ENCODE measurements at regions not wholly inside any gene's neighbourhood (a gene's known extent, or its start where the extent isn't known, plus 50 kb on each side); places are given as distances from the start of the nearest gene placed in this dataset.

GRCh38 chr6:2464641-2465040 is 219.2 kb upstream of the GMDS start:
- no peak for TF ChIP-seq POLR2AphosphoS5 (IDR thresholded peaks at IDR 0.05)
- no peak for TF ChIP-seq CTCF (IDR thresholded peaks at IDR 0.05 in 8 of 11, conservative IDR thresholded peaks at IDR 0.05 in 3 of 11)
- no peak for TF ChIP-seq POLR2A (IDR thresholded peaks at IDR 0.05)
- H3K27me3 ChIP-seq (replicated peaks in 1 of 7) = peaks cover 0 to 27% (median 0%) of the 10 kb centered on the region in 7 donors
- H3K4me3 ChIP-seq = no peak overlapping the region
- intact Hi-C loops (cut with DNase I; ENCODE audit: low total_unique reads) = no loop called here
- H3K36me3 ChIP-seq = no peaks in the 10 kb centered on the region
- H3K9me3 ChIP-seq = no peaks in the 10 kb centered on the region
- no peak for DNase-seq
- no peaks in the 10 kb centered on the region for H3K4me1 ChIP-seq
- H3K27ac ChIP-seq = no peak overlapping the region
- 85 to 92% (median 87%) methylated on average over 5 of the region's 5 CpGs for WGBS, 5 donors

GRCh38 chr6:2462831-2463230 is 217.4 kb upstream of the GMDS start:
- Histone ChIP-seq H3K4me1 (no peaks in the 10 kb centered on the region), H3K36me3 (no peaks in the 10 kb centered on the region), H3K27me3 (replicated peaks in 1 of 7) (peaks cover 0 to 19% (median 0%) of the 10 kb centered on the region in 7 donors), H3K9me3 (no peaks in the 10 kb centered on the region), H3K4me3 (no peak overlapping the region), H3K27ac (no peak overlapping the region)
- WGBS, 5 donors = 76 to 88% (median 81%) methylated on average over 5 to 10 of the region's 10 CpGs
- TF ChIP-seq POLR2A (IDR thresholded peaks at IDR 0.05) = no peak
- no peak for TF ChIP-seq POLR2AphosphoS5 (IDR thresholded peaks at IDR 0.05)
- no peak for TF ChIP-seq CTCF (IDR thresholded peaks at IDR 0.05 in 8 of 11, conservative IDR thresholded peaks at IDR 0.05 in 3 of 11)
- DNase-seq = no peak
- intact Hi-C loops (cut with DNase I; ENCODE audit: low total_unique reads) = no loop called here

GRCh38 chr6:2460216-2460745 is 214.9 kb upstream of the GMDS start:
- H3K36me3 ChIP-seq = no peaks in the 10 kb centered on the region
- 88 to 95% (median 92%) methylated on average over 9 of the region's 9 CpGs for WGBS, 5 donors
- no peaks in the 10 kb centered on the region for H3K27me3 ChIP-seq (replicated peaks in 1 of 7)
- H3K27ac ChIP-seq = no peak overlapping the region
- no peak for DNase-seq
- TF ChIP-seq POLR2AphosphoS5 (IDR thresholded peaks at IDR 0.05) (no peak), POLR2A (IDR thresholded peaks at IDR 0.05) (no peak), CTCF (IDR thresholded peaks at IDR 0.05 in 8 of 11, conservative IDR thresholded peaks at IDR 0.05 in 3 of 11) (no peak)
- no peaks in the 10 kb centered on the region for H3K9me3 ChIP-seq
- intact Hi-C loops (cut with DNase I; ENCODE audit: low total_unique reads) = no loop called here
- H3K4me1 ChIP-seq = no peaks in the 10 kb centered on the region
- H3K4me3 ChIP-seq = no peak overlapping the region

GRCh38 chr6:2454180-2454579 is 208.8 kb upstream of the GMDS start:
- WGBS, 5 donors = 89 to 97% (median 95%) methylated on average over 7 of the region's 7 CpGs
- H3K27me3 ChIP-seq (replicated peaks in 1 of 7) = no peaks in the 10 kb centered on the region
- no peak for TF ChIP-seq CTCF (IDR thresholded peaks at IDR 0.05 in 8 of 11, conservative IDR thresholded peaks at IDR 0.05 in 3 of 11)
- H3K36me3 ChIP-seq = no peaks in the 10 kb centered on the region
- DNase-seq = no peak
- intact Hi-C loops (cut with DNase I; ENCODE audit: low total_unique reads) = no loop called here
- no peak overlapping the region for H3K27ac ChIP-seq
- H3K4me3 ChIP-seq = no peak overlapping the region
- H3K4me1 ChIP-seq = peaks cover 0 to 2% (median under 1%) of the 10 kb centered on the region in 6 donors
- no peaks in the 10 kb centered on the region for H3K9me3 ChIP-seq
